GM18505 (cell line): ENCODE measurements at regions not wholly inside any gene's neighbourhood (a gene's known extent, or its start where the extent isn't known, plus 50 kb on each side); places are given as distances from the start of the nearest gene placed in this dataset.

ENCODE experiments used
- ATAC-seq: cut with Tn5 transposase; IDR thresholded peaks from one replicate; pipeline ENCODE4 v1.9.1; 2021; ENCODE audit not compliant: unreplicated experiment
- POLR2A ChIP-seq: IDR thresholded peaks from 4 replicates; pipeline ENCODE4 v1.6.1; 2011; ENCODE audit warnings: borderline replicate concordance; ENCODE audit not compliant: insufficient read depth, insufficient read length; ENCODE audit errors: extremely low read depth

DNA sequence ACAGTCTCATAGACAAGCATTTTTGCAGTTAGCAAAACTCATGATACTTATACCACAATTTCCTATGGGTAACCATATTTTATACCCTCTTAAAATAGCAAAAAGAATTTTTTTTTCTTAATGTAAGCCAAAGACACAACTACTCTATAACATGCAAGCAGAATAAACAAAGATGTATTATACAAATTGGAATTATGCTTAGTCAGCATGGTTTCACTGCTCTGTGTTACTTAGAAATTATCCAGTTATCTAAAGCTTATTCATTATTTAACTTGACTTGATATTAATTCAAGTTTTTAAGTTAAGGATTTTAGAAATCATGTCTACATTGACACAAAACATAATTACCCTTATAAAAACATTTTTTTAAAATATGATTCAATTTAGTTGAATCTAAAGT is 449.8 kb upstream of the CDH2 start:
- no peak for ATAC-seq
- TF ChIP-seq POLR2A, result no peak

DNA sequence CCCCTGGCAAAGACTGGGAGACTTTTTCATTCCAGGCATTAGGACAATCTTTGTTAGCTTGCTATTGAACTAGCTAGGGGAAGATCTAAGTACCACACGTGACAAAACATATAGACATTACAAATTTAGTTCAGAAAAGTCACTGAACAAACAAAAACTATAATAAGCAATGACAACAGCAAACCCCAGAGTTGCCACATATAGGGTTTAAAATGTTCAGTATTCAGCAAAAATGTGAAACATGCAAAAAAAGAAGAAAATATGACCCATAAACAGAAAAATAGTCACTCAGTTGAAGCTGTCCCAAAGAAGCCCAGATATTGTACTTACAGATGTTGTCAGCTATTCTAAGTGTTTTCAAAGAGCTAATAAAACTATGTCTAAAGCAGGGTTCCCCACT is 431.1 kb upstream of the CDH2 start:
- ATAC-seq, result no peak
- TF ChIP-seq POLR2A, result no peak

DNA sequence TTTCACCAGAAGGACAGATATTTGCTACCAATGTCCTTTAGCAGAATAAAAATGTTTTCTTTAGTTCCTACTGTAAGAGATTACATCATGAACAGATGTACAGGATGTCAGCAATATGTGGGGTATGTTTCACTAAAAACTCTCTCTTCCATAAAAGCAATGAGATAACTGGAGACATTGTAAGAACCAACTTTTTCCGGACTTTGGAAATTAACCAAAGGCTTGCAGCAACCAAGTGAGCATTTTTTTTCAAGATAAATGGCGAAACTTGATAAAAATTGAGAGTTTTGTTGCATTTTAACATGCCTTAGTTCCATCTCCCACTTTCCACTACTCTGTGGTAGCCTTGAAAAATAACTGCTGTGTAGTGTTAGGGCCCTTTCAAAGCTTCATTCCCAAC is 429.8 kb upstream of the CDH2 start:
- no peak for TF ChIP-seq POLR2A
- no peak for ATAC-seq

DNA sequence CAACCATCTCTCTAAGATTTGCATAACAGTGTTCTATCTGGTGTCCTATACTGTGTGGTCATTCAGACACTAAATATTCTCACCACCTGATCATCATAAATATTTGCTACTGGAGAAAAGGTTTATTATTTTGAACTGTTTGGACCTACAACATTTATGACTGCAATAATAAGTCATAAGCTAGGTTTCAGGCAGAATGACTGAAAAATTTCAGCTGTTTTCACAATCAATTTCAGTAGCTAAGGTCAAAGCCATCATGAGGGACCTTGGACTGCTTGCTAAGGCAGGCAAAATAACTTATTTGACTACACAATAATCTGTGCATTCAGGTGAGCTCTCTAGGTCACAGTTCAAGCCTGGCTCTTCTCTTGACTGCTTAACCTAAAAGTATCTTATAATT is 425.5 kb upstream of the CDH2 start:
- no peak for ATAC-seq
- TF ChIP-seq POLR2A, result no peak

DNA sequence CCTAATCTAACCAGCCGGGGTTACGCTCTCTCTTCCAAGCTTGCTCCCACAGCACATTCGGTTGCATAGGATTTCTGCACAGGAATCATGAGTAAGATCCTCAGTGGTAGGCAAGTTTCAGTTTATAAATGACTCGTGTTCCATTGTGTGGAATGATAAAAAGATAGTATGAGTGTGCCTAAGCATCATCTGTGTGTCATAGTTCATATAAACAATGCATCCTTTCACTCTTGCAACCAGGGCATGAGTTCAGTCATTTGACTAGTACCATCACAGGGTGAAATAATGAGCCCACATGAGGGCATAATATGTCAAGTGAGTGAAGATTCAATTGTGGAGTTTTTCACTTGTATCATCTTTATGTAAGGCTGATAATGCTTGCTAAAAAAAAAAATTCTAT is 417.1 kb upstream of the CDH2 start:
- no peak for TF ChIP-seq POLR2A
- ATAC-seq, result no peak

DNA sequence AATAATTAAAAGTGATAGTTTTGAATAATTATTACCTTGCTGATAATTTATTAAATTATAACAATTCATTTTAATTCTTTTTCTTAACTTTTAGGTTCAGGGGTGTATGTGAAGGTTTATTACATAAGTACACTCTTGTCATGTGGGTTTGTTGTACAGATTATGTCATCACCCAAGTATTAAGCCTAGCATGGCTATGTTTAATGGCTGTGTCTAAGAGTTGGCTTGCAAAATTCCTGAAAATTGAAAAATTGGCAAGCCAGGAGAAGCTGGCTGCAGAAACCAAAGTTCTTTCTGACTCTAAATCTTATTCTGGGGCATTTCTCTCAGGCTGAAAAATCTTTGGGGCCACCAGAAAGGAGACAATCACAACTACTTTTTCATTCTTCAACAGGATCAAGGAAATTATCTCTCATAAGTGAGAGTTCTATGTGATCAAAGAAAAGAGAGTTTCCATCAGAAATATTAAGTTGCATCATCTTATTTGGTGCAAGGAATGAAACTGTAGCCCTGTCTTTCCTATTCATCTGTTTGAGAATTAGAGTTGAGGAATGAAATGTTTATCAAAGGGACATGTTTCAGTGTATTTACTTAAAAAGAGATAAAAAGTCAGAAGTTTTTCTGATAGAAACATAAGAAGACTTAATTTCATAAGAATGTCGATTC is 412.1 kb upstream of the CDH2 start:
- ATAC-seq, result no peak

DNA sequence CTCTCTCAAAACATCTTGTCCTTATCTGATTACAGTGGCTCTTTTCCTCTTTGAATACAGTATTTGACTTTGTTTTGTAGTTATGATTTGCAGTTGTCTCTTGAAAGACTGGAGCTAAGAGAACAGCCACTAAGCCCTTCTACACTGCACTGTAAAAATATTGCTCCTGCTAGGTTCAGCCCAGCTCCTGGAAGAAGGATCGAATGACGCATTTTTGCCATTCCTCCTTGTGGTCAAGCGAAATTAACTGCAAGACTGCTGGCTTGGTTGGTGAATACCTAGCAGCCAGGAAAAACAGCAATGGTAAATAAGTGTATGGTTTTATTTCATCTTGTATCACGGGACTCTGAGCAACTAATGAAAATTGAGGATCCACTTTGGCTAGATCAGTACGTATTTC is 407.8 kb upstream of the CDH2 start:
- no peak for TF ChIP-seq POLR2A
- no peak for ATAC-seq

More for the DNA sequence above, 412.1 kb upstream of the CDH2 start:
- no peak for TF ChIP-seq POLR2A

DNA sequence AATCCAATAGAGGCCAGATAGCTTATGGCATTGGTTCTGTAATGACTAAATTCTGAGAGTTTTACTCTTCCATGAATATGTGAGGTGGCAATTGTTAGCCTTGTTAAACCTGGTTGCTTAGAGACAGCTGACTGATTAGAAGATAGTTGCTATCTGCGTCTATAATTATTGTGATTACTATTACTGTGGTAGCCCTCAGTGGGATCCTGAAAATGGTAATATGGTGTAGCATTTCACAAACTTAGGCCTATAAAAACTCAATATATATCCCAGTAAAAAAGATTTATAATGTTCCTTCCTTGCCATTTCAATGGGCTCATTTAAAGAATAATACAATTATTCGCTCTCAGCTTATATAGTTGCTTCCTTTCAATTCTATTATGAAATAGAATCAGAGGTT is 405.8 kb upstream of the CDH2 start:
- no peak for TF ChIP-seq POLR2A
- ATAC-seq, result no peak

DNA sequence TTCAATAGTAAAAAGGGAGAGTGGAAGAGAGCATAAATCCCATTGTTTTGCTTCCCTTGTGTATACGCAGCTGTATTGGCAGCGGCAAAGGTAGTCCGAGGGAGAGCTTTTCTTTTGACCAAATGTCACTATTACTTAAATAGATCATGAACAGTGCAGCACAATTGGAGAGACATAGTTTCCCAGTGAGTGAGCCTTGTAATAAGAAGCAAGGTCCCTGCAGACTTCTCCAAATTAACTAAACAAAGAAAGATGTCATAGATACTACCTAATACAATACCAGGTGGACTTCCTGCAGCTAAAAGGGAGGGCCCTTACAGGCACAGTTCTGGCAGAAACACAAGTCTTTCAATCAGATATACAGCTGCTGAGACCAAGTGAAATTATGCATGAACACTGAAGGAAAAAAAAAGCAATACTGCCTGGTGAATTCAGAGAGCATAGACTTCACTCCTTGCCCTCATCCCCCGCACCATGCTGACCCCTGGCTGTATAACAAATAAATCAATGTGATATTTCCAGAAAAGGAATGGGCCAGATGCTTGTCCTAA is 404.7 kb upstream of the CDH2 start:
- TF ChIP-seq POLR2A, result no peak
- no peak for ATAC-seq

DNA sequence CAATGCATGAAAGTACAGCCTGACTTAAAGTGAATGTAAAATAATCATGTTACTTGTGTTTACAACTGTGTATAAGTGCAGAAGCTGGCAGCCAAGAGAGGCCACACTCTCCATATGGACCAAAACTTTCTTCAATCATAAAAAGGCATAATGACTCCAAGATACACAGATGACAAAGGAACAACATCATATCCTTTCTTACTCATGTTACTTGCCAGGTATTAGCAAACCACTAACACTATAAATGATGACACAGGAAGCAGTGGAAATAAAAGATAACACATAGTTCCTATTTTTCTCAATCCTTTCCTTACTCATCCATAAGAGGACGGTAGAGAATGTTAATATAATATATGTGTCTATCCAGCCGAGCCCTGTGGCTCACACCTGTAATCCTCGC is 400.0 kb upstream of the CDH2 start:
- no peak for ATAC-seq
- no peak for TF ChIP-seq POLR2A

DNA sequence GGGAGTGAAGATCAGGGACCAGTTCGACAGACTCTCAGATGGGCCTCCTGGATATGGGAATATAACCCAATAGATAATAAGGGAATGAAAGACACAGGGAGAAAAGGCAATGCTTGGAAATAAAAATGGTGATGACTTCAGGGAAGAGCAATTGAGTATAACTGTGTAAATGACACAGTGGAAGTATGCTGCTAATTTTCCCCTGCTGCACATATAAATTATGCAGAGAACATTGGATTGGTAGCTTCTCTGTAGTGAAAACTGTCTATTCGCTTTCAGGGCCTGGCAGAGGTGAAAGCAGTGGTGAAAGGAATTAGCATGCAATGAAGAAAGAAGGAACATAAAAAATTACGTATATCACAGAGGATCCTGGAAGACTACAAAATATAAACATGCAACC is 398.2 kb upstream of the CDH2 start:
- no peak for ATAC-seq
- no peak for TF ChIP-seq POLR2A

DNA sequence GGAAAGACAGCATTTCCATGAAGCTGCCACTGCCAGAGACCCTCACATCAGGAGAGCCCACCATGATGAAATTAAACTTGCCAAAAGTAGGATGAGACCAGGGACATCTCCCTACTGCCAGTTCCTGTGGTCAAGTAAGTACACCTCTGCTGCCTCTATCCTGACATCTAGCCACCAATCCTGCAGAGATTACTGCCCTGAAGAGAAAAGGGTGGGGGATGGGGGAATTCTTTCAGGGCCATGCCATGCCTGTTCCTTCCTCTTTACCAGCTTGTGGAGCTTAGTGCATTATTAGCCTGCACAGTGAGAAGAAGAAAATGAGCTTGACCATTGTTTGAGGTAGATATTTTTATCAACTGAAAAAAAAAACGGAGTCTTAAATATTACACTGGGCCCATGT is 397.2 kb upstream of the CDH2 start:
- ATAC-seq, result no peak
- no peak for TF ChIP-seq POLR2A

DNA sequence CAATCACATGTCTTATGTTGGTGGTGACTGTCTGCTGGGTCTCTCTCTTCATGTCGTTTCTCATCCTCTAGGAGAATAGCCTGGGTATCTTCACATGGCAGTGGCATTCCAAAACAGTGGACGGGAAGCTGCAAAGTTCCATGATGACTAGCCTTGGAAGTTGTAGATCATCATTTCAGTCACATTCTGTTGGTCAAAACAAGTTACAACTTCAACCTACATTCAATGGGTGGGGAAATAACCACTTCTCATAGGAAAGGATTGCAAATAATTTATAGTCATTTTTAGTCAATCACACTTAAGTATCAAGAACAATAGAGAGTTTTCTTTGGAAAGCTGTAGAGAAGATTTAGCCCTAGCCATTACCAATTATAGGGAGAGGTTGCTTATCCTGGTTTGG is 395.0 kb upstream of the CDH2 start:
- ATAC-seq, result no peak
- TF ChIP-seq POLR2A, result no peak

DNA sequence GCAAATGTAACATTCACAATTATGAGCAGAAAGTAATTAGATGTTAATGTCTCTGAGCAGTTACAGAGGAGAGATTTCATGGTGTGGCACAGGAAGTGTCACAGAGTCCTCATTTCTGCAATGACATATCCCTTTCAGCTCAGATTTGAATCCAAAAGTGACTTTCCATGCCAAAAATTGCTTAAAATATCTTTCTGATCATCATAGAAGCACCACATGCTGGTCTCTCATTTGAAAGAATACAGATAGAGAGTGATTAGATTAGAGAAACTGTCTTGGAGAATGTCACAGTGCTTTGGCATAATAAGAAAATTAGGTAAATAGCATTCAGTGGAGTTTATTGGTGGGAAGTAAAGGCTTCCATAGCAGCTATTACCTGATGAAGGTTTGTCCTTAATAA is 383.4 kb upstream of the CDH2 start:
- ATAC-seq, result no peak
- no peak for TF ChIP-seq POLR2A

DNA sequence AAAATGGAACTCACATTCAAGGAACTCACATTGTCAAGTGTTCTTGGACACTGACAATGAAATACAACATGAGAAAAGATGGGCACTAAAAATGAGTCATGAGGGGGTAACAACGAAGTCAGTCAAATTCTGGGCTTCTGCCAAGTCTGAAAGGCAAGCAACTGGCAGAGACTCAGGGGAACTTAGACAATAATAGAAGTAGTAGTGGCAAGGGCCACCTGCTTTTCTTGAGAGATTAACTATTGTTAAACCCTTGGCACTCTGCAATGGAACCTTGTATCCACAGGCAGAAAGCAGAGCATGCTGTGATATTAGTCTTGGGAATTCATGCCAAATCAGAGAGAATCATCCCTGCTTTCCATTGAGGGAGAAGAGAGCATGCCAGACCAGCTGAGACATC is 382.6 kb upstream of the CDH2 start:
- no peak for ATAC-seq
- no peak for TF ChIP-seq POLR2A
